ENCODE measurements at regions not wholly inside any gene's neighbourhood (a gene's known extent, or its start where the extent isn't known, plus 50 kb on each side); places are given as distances from the start of the nearest gene placed in this dataset.
"Not testable (repeated sequence)": the region's sequence is repeated elsewhere in the genome, so short reads cannot be mapped to it uniquely, and the experiment has no call there.

- TF ChIP-seq CTCF (IDR thresholded peaks at IDR 0.05), result no peak
- TF ChIP-seq EZH2 (IDR thresholded peaks at IDR 0.05; ENCODE audit: borderline replicate concordance, insufficient read depth, low read depth, low read length, poor library complexity, severe bottlenecking), result no peak
- Mint-ChIP-seq H3K4me3 (no peak overlapping the region), H3K4me1 (no peaks in the 10 kb centered on the region), H3K9me3 (ENCODE audit: insufficient read depth) (no peaks in the 10 kb centered on the region), H3K27ac (no peak overlapping the region), H3K27me3 (no peaks in the 10 kb centered on the region)
- H3K9ac ChIP-seq (ENCODE audit: low read length), result no peak overlapping the region
- WGBS (ENCODE audit: insufficient coverage), result no CpG with 5 or more reads among the region's 1 CpG
- no peak overlapping the region for H3K4me3 ChIP-seq (ENCODE audit: control extremely low read depth in 1 of 5, extremely low read depth in 1 of 5, insufficient read depth in 1 of 5, low read depth in 2 of 5, low read length in 4 of 5)
- H3K27ac ChIP-seq (ENCODE audit: low read length in 2 of 2), result no peak overlapping the region
- no peak overlapping the region for H2AFZ ChIP-seq (ENCODE audit: insufficient read depth, low read depth, low read length, poor library complexity, severe bottlenecking)
- no peaks in the 10 kb centered on the region for H4K20me1 ChIP-seq (ENCODE audit: control insufficient read depth, insufficient read depth, low read length, poor library complexity, severe bottlenecking)
- no peak overlapping the region for H3K4me2 ChIP-seq (replicated peaks; ENCODE audit: low read depth, low read length, poor library complexity, severe bottlenecking)
- H3K36me3 ChIP-seq (replicated peaks in 1 of 2; ENCODE audit: control extremely low read depth in 1 of 2, control insufficient read depth in 1 of 2, extremely low read depth in 1 of 2, insufficient read depth in 2 of 2, low read length in 1 of 2), result no peaks in the 10 kb centered on the region
- no peaks in the 10 kb centered on the region for H3K4me1 ChIP-seq (ENCODE audit: control insufficient read depth in 2 of 2, insufficient read depth in 2 of 2, low read length in 2 of 2)
- POLR2A ChIA-PET, result no interaction called here
- ATAC-seq (ENCODE audit: low read depth) (no peak), DNase-seq (no peak)
- no peaks in the 10 kb centered on the region for H3K9me3 ChIP-seq (ENCODE audit: control extremely low read depth in 1 of 3, control insufficient read depth in 2 of 3, insufficient read depth in 1 of 3, low read length in 2 of 3)
- CTCF ChIA-PET, result no interaction called here
- H3K27me3 ChIP-seq (replicated peaks in 1 of 4; ENCODE audit: control extremely low read depth in 1 of 4, control insufficient read depth in 3 of 4, insufficient read depth in 4 of 4, low read length in 3 of 4), result no peaks in the 10 kb centered on the region
- no peaks in the 10 kb centered on the region for H3K79me2 ChIP-seq (ENCODE audit: control insufficient read depth, insufficient read depth, low read length)
- intact Hi-C loops (cut with micrococcal nuclease), result no loop called here
These were observed 353.7 kb upstream of the ANKRD30A start for GRCh38 chr10:36771725-36772124.

- H2AFZ ChIP-seq (ENCODE audit: insufficient read depth, low read depth, low read length, poor library complexity, severe bottlenecking); DNase-seq; H3K27ac ChIP-seq (ENCODE audit: low read length in 2 of 2); H3K9me3 ChIP-seq (ENCODE audit: control extremely low read depth in 1 of 3, control insufficient read depth in 2 of 3, insufficient read depth in 1 of 3, low read length in 2 of 3); H3K9me3 Mint-ChIP-seq (ENCODE audit: insufficient read depth); H3K4me3 ChIP-seq (ENCODE audit: control extremely low read depth in 1 of 5, extremely low read depth in 1 of 5, insufficient read depth in 1 of 5, low read depth in 2 of 5, low read length in 4 of 5); H3K79me2 ChIP-seq (ENCODE audit: control insufficient read depth, insufficient read depth, low read length); CTCF ChIA-PET; POLR2A ChIA-PET; H3K9ac ChIP-seq (ENCODE audit: low read length); H3K27me3 ChIP-seq (replicated peaks in 1 of 4; ENCODE audit: control extremely low read depth in 1 of 4, control insufficient read depth in 3 of 4, insufficient read depth in 4 of 4, low read length in 3 of 4); H4K20me1 ChIP-seq (ENCODE audit: control insufficient read depth, insufficient read depth, low read length, poor library complexity, severe bottlenecking); H3K4me3 Mint-ChIP-seq; H3K36me3 ChIP-seq (replicated peaks in 1 of 2; ENCODE audit: control extremely low read depth in 1 of 2, control insufficient read depth in 1 of 2, extremely low read depth in 1 of 2, insufficient read depth in 2 of 2, low read length in 1 of 2); intact Hi-C loops (cut with micrococcal nuclease); H3K4me2 ChIP-seq (replicated peaks; ENCODE audit: low read depth, low read length, poor library complexity, severe bottlenecking); H3K27ac Mint-ChIP-seq; H3K27me3 Mint-ChIP-seq; H3K4me1 Mint-ChIP-seq; ATAC-seq (ENCODE audit: low read depth); H3K4me1 ChIP-seq (ENCODE audit: control insufficient read depth in 2 of 2, insufficient read depth in 2 of 2, low read length in 2 of 2): not testable (repeated sequence)
- WGBS (ENCODE audit: insufficient coverage), result 93% methylated on average over 7 of the region's 7 CpGs
These were observed 355.7 kb upstream of the ANKRD30A start for GRCh38 chr10:36769741-36770140.

All from B cell (primary cell).